H1 (cell line): ENCODE measurements at regions not wholly inside any gene's neighbourhood (a gene's known extent, or its start where the extent isn't known, plus 50 kb on each side); places are given as distances from the start of the nearest gene placed in this dataset.

Experiments used
- CTCF ChIP-seq, 3 experiments: IDR thresholded peaks; 1 replicate in 2 of 3; 2 replicates in 1 of 3; pipeline versions ENCODE4 v1.5.1 to v1.6.1; 2011; ENCODE audit warnings: low read length in 3 of 3, mild to moderate bottlenecking in 3 of 3, inconsistent platforms in 2 of 3, low read depth in 1 of 3, moderate library complexity in 1 of 3; ENCODE audit not compliant: insufficient read depth in 1 of 3; ENCODE audit errors: control extremely low read depth in 1 of 3
- KDM4A ChIP-seq: IDR thresholded peaks from one replicate; pipeline ENCODE4 v1.7.1; 2012; ENCODE audit warnings: low read depth, mild to moderate bottlenecking, moderate library complexity, low read length, inconsistent platforms; ENCODE audit not compliant: severe bottlenecking
- RNF2 ChIP-seq: fragments of 200-900, 300-1000 bp; sonication (generic); IDR thresholded peaks from 2 replicates; pipeline ENCODE4 v1.7.1; 2016; ENCODE audit warnings: borderline replicate concordance, low read depth, mild to moderate bottlenecking, antibody characterized with exemption, low read length; ENCODE audit not compliant: poor library complexity, severe bottlenecking; ENCODE audit errors: missing control alignments

GRCh38 chr2:66748939-66749338 is 314.0 kb downstream of the MEIS1 start (continued):
- TF ChIP-seq CTCF (IDR thresholded peaks at IDR 0.05; ENCODE audit: control extremely low read depth in 1 of 3, insufficient read depth in 1 of 3, low read depth in 1 of 3, low read length in 3 of 3) (no peak), KDM4A (no peak), RNF2 (no peak)
